IMR-90 (cell line): ENCODE measurements at regions not wholly inside any gene's neighbourhood (a gene's known extent, or its start where the extent isn't known, plus 50 kb on each side); places are given as distances from the start of the nearest gene placed in this dataset.

Experiments used
- ATAC-seq: fragments of 200-7000 bp; cut with Tn5 transposase; 2 replicates; pipeline ENCODE4 v1.9.1; 2020; ENCODE audit warnings: low read depth, mild to moderate bottlenecking, moderate library complexity
- BruUV-seq: library from RNA; stranded (reverse); fragments of 400-500 nt; replicated peaks from 2 replicates; lab custom pipeline; 2021; lab: Mats Ljungman, UMichigan
- CTCF ChIA-PET: fragments of 300-600 bp; formaldehyde crosslinking; extraction: SDS; loops from one replicate; lab custom pipeline; 2021; ENCODE audit warnings: antibody characterized with exemption; lab: Yijun Ruan, JAX
- POLR2A ChIA-PET: fragments of 300-600 bp; sonication (Branson Sonifier 250); formaldehyde crosslinking; loops from one replicate; lab custom pipeline; 2022; ENCODE audit warnings: antibody characterized with exemption; ENCODE audit not compliant: unreplicated experiment; lab: Charles Lee
- DNase-seq: peaks from one replicate; pipeline ENCODE4 v3.0.0; 2013
- H2AFZ ChIP-seq: replicated peaks from 2 replicates; pipeline ENCODE3; 2013; ENCODE audit warnings: low read length, mild to moderate bottlenecking; ENCODE audit not compliant: poor library complexity
- H2AK5ac ChIP-seq: 2 replicates; pipeline ENCODE4 v1.6.1; 2013; ENCODE audit warnings: low read depth, low read length, inconsistent platforms
- H2AK9ac ChIP-seq: replicated peaks from 2 replicates; pipeline ENCODE3; 2013; ENCODE audit warnings: mild to moderate bottlenecking, low read depth, low read length, moderate library complexity; ENCODE audit not compliant: poor library complexity
- H2BK120ac ChIP-seq: 2 replicates; pipeline ENCODE4 v1.6.1; 2013; ENCODE audit warnings: low read depth, low read length, inconsistent platforms
- H2BK15ac ChIP-seq: 3 replicates; pipeline ENCODE4 v1.6.1; 2013; ENCODE audit warnings: low read depth, low read length, inconsistent platforms
- H2BK20ac ChIP-seq: 2 replicates; pipeline ENCODE4 v1.6.1; 2013; ENCODE audit warnings: low read depth, mild to moderate bottlenecking, inconsistent platforms, low read length, moderate library complexity
- H2BK5ac ChIP-seq: 2 replicates; pipeline ENCODE4 v1.6.1; 2013; ENCODE audit warnings: mild to moderate bottlenecking, low read depth, low read length, inconsistent platforms; ENCODE audit not compliant: poor library complexity, severe bottlenecking
- H3K14ac ChIP-seq: replicated peaks from 2 replicates; pipeline ENCODE4 v1.6.1; 2013; ENCODE audit warnings: low read depth, low read length, inconsistent platforms
- H3K18ac ChIP-seq: 2 replicates; pipeline ENCODE4 v1.6.1; 2013; ENCODE audit warnings: low read depth, low read length, control low read depth
- H3K23ac ChIP-seq: 2 replicates; pipeline ENCODE4 v1.6.1; 2013; ENCODE audit warnings: low read depth, low read length, inconsistent platforms
- H3K27ac ChIP-seq: 2 replicates; pipeline ENCODE4 v1.5.1; 2013; ENCODE audit warnings: mild to moderate bottlenecking, control low read depth, low read length; ENCODE audit not compliant: insufficient read depth
- H3K27me3 ChIP-seq: 2 replicates; pipeline ENCODE4 v1.6.1; 2013; ENCODE audit warnings: low read length; ENCODE audit not compliant: control insufficient read depth, insufficient read depth
- H3K36me3 ChIP-seq: 2 replicates; pipeline ENCODE4 v1.6.1; 2013; ENCODE audit warnings: low read length, mixed read lengths; ENCODE audit not compliant: control insufficient read depth, insufficient read depth
- H3K4ac ChIP-seq: 2 replicates; pipeline ENCODE4 v1.6.1; 2013; ENCODE audit warnings: low read depth, low read length, inconsistent platforms
- H3K4me1 ChIP-seq: 2 replicates; pipeline ENCODE4 v1.6.1; 2013; ENCODE audit warnings: low read length, mixed read lengths; ENCODE audit not compliant: control insufficient read depth, insufficient read depth
- H3K4me2 ChIP-seq: 2 replicates; pipeline ENCODE4 v1.6.1; 2013; ENCODE audit warnings: low read depth, mild to moderate bottlenecking, control low read depth, low read length, moderate library complexity
- H3K4me3 ChIP-seq: 2 replicates; pipeline ENCODE4 v1.5.1; 2013; ENCODE audit warnings: low read depth, mild to moderate bottlenecking, control low read depth, low read length, moderate library complexity; ENCODE audit not compliant: insufficient read depth
- H3K56ac ChIP-seq: 2 replicates; pipeline ENCODE4 v1.6.1; 2013; ENCODE audit warnings: low read length, inconsistent platforms; ENCODE audit not compliant: insufficient read depth; ENCODE audit errors: extremely low read depth
- H3K79me1 ChIP-seq, 2 experiments: 2 replicates each; pipeline ENCODE4 v1.6.1; 2013; ENCODE audit warnings: low read length in 2 of 2, inconsistent platforms in 1 of 2, low read depth in 1 of 2
- H3K9ac ChIP-seq: 2 replicates; pipeline ENCODE4 v1.6.1; 2013; ENCODE audit warnings: low read depth, low read length, control low read depth
- H3K9me1 ChIP-seq: 2 replicates; pipeline ENCODE4 v1.6.1; 2013; ENCODE audit warnings: low read length, inconsistent platforms; ENCODE audit not compliant: insufficient read depth
- H3K9me3 ChIP-seq: 2 replicates; pipeline ENCODE4 v1.6.1; 2013; ENCODE audit warnings: low read length; ENCODE audit not compliant: control insufficient read depth, insufficient read depth
- H4K20me1 ChIP-seq: 2 replicates; pipeline ENCODE4 v1.6.1; 2013; ENCODE audit warnings: low read length, inconsistent platforms; ENCODE audit not compliant: insufficient read depth
- H4K5ac ChIP-seq: 2 replicates; pipeline ENCODE4 v1.6.1; 2013; ENCODE audit warnings: mild to moderate bottlenecking, low read depth, low read length, control low read depth
- H4K8ac ChIP-seq, 2 experiments: 2 replicates each; pipeline ENCODE4 v1.6.1; 2013; ENCODE audit warnings: low read depth in 2 of 2, low read length in 2 of 2, control low read depth in 1 of 2, inconsistent platforms in 1 of 2
- H4K91ac ChIP-seq: 2 replicates; pipeline ENCODE4 v1.6.1; 2013; ENCODE audit warnings: low read depth, low read length, inconsistent platforms; ENCODE audit not compliant: insufficient read depth
- MXI1 ChIP-seq: IDR thresholded peaks from 2 replicates; pipeline ENCODE4 v1.6.1; 2012; ENCODE audit warnings: low read depth, mild to moderate bottlenecking, low read length, moderate library complexity, borderline replicate concordance
- NFE2L2 ChIP-seq: fragments of 150-350 bp; IDR thresholded peaks from 2 replicates; pipeline ENCODE4 v1.6.1; 2016; ENCODE audit warnings: low read depth, mild to moderate bottlenecking, low read length
- POLR2A ChIP-seq: IDR thresholded peaks from 2 replicates; pipeline ENCODE4 v1.6.1; 2012; ENCODE audit warnings: mild to moderate bottlenecking, low read depth, low read length
- SMC3 ChIP-seq: fragments of 150-350 bp; IDR thresholded peaks from 2 replicates; pipeline ENCODE4 v1.6.1; 2016; ENCODE audit warnings: low read depth, mild to moderate bottlenecking, antibody characterized with exemption, low read length, moderate library complexity
- USF2 ChIP-seq: fragments of 150-350 bp; IDR thresholded peaks from 2 replicates; pipeline ENCODE4 v1.6.1; 2017; ENCODE audit warnings: mild to moderate bottlenecking, antibody characterized with exemption, low read length, low read depth
- whole genome bisulfite sequencing, 2 experiments: methylation state at CpG; one replicate each; pipeline versions ENCODE4 v1.1.5 to v1.1.7; 2013; ENCODE audit warnings: missing lambda C conversion rate in 2 of 2; ENCODE audit not compliant: insufficient read length in 1 of 2; ENCODE audit errors: extremely low coverage in 2 of 2; 5-methylcytosine and 5-hydroxymethylcytosine counted together
- dilution Hi-C: fragments of 300-500 bp; cut with HindIII; formaldehyde crosslinking; loops from one replicate; pipeline ENCODE4 v1.14.3; 2018; ENCODE audit warnings: low sequenced_read_pairs; ENCODE audit not compliant: unreplicated experiment
- in situ Hi-C: fragments of 300-500 bp; cut with MboI; formaldehyde crosslinking; loops from 3 replicates; pipeline ENCODE4 v1.14.3; 2019; ENCODE audit warnings: low sequenced_read_pairs, inconsistent platforms, mixed read lengths
- intact Hi-C: fragments of 100-400 bp; cut with micrococcal nuclease; formaldehyde crosslinking; loops from 2 replicates; pipeline ENCODE4 v1.10.0; 2022

- BruUV-seq, result no TSS peak
- Histone ChIP-seq H2BK15ac (no peak overlapping the region; the same call in 2 of the 3 replicates), H3K4me3 (no peak overlapping the region), H3K4ac (no peak overlapping the region), H2AFZ (no peak overlapping the region), H3K4me2 (no peak overlapping the region), H3K18ac (no peak overlapping the region), H3K9me1 (peaks cover 3% of the 10 kb centered on the region; the same call in 1 of the 2 replicates), H3K27me3 (no peaks in the 10 kb centered on the region), H3K14ac (no peak overlapping the region), H4K5ac (no peak overlapping the region), H4K91ac (no peak overlapping the region), H4K20me1 (no peaks in the 10 kb centered on the region), H2AK5ac (no peak overlapping the region), H3K4me1 (peaks cover 10% of the 10 kb centered on the region), H2BK20ac (no peak overlapping the region), H2BK120ac (no peak overlapping the region), H4K8ac (no peak overlapping the region), H3K79me1 (no peaks in the 10 kb centered on the region), H2BK5ac (no peak overlapping the region), H3K23ac (no peak overlapping the region), H3K9ac (no peak overlapping the region), H3K27ac (no peak overlapping the region), H3K36me3 (no peaks in the 10 kb centered on the region), H3K56ac (no peak overlapping the region), H2AK9ac (no peak overlapping the region), H3K9me3 (no peaks in the 10 kb centered on the region)
- no peak for DNase-seq
- TF ChIP-seq MXI1 (no peak), POLR2A (no peak), SMC3 (no peak), USF2 (no peak), NFE2L2 (no peak)
- no CpG with 5 or more reads among the region's 2 CpGs for WGBS, 2 experiments
- ChIA-PET CTCF (no interaction called here), POLR2A (no interaction called here)
- intact Hi-C loops, result no loop called here
- dilution Hi-C loops, result no loop called here
- in situ Hi-C loops, result no loop called here
- no peak for ATAC-seq
These were observed 211.7 kb downstream of the TLE1 start for GRCh38 chr9:81477669-81478068.
